ENCODE measurements at regions not wholly inside any gene's neighbourhood (a gene's known extent, or its start where the extent isn't known, plus 50 kb on each side); places are given as distances from the start of the nearest gene placed in this dataset.

- DNase-seq (ENCODE audit: low read depth in 2 of 2): no peak
Observed at GRCh38 chr12:97324471-97324870, 138.1 kb upstream of the RMST start.

GRCh38 chr12:97335115-97335514 is 127.5 kb upstream of the RMST start:
- no peak for DNase-seq (ENCODE audit: low read depth in 2 of 2)

DNA sequence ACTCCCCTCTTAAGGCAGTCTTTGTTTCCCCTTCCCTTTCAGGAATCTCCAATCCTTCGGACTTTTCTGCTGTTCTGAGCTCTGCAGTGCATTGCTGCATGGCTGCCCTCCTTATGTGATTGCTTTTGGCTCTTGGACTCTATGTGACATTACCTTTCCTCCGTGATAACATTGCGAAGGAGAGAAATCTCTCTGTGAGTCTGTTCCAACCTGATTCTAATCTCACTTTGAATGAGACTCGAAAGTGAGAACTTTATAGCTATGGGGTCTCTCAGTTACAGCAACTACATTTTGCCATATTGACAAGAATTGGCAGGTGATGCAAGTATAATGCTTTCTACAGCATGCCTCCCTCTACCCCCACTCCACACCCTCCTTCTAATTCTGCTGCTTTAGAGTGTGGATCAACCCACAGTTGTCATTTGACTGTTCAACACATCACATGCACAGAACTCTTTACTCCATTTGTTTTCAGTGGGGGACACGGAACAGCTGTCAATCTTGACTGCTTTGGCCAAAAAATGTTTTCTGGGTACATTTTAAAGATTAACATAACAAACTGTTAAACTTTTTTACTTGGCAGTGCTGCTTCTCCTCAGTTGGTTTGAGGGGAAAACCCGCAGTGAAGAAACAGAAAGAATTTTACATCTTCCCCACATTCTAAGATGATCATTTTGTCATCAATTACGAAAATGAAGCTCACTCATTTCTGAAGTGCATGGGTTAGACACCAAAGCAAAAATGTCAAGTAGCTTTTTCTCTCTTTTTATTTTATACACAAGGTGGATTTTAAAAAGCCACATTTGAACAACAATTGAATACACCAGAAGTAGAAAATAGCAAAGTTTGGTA is 125.5 kb upstream of the RMST start:
- DNase-seq (ENCODE audit: low read depth in 2 of 2): no peak

- DNase-seq (ENCODE audit: low read depth in 2 of 2): no peak
Observed at GRCh38 chr12:97342130-97342529, 120.5 kb upstream of the RMST start.

GRCh38 chr12:97347956-97348355 is 114.6 kb upstream of the RMST start:
- no peak for DNase-seq (ENCODE audit: low read depth in 2 of 2)

- DNase-seq (ENCODE audit: low read depth in 2 of 2): no peak
Observed at GRCh38 chr12:97358361-97358760, 104.2 kb upstream of the RMST start.

GRCh38 chr12:97359021-97359690 is 103.4 kb upstream of the RMST start:
- no peak for DNase-seq (ENCODE audit: low read depth in 2 of 2)

DNA sequence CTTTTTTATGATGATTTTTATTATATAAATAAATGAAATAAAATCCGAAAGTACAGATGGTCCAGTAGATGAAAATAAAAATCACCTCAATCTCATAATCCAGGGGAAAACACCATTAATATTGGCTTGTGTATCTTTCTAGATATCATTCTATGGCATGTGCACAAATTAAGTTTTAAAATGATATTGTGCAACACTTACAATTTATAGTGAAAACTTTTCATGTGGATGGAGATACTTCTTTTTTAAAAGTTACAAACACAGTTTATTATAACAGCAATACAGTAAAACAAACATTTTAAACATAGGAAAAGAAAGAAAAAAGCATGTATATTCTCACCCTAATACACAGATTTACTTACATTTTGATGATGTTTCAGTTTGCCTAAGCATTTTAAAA is 98.9 kb upstream of the RMST start:
- DNase-seq (ENCODE audit: low read depth in 2 of 2): no peak

DNA sequence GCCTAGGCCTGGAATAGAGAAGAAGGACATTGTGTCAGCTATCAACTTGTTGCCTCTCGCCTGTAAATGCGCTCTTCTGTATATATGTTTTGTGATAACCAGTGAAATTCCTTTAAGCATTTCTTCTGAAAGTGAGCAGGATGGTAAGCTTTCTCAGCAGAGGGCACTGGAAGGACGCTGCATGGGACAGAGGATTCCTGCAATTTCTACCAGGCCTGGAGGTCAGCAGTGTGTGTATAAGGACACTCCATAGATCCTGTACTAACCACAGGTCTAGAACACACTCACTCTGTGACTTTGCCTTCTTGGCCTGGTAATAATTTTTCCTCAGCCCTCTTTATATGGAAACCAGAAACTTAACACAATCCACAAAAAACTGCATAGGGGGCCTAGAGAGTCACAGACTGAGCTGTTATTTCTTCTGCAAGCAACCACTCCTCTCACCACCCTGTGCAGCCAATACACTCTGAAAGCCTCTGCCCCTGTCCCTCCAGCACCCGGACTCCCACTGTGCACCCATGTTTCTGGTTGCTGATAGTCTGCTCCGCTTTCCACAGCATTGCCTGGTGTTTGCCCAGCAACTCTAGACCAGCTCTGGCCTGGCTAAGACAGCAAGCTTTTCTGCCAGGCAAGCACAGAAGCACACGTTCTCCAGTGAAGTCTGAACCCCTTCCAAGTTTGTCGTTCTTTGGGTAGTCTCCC is 94.0 kb upstream of the RMST start:
- DNase-seq (ENCODE audit: low read depth in 2 of 2): no peak

DNA sequence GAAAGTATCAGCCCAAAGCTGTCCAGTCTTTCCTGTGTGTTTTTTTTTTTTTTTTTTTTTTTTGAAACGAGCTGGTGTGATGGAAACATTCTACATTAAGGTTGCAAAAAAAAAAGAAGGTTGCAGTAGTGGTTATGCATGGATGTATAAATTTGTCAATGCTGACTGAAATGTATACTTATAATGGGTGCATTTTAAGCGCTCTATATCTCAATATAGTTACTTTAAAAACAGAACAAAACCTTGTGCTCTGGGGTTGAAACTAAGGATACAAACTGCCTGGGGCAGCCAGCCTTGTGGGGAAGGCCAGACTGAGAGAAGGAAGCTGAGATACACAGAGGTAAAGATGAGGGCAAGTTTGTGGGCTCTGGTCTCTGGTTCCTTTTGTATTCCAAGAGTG is 87.3 kb upstream of the RMST start:
- no peak for DNase-seq (ENCODE audit: low read depth in 2 of 2)

- no peak for DNase-seq (ENCODE audit: low read depth in 2 of 2)
Observed at GRCh38 chr12:97380440-97380839, 82.2 kb upstream of the RMST start.

DNA sequence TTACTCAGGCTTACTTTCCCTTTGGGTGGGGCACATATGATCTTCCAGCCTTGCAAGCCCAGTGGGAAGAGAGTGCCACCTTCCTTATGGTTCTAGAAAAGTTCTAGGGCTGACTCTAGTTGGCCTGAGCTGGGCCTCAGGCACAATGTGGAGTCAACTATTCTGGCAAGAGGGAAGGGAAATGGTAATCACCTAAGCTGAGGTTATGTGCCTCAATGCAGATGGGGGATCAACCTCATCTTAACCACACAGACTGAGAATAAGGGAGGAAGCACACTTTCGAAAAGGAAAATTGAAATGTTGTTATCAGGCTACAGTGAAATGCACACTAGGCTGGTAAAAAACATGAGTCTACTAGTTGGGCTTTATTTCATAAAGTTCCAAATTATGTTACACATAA is 77.5 kb upstream of the RMST start:
- DNase-seq (ENCODE audit: low read depth in 2 of 2): no peak

DNA sequence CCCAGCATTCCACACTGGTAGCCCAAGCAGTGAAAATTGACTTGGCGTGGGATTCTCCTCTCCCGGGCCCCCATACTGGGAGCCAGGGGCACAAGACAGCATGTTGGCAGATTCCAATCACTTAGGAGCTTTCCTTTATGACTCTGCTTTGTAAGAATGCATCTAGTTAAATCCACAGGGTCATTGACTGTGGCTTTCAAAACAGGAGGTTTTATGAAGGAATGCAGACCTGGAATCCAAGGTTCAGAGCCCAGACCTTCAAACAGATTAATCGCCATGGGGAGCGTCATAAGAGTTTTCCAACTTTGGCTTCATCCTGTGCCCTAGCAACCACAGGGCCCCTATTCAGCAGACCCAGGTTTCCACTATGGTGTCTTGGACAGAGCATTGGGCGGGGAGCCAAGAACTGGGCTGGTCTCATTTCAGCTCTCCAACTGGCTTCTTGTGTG is 76.4 kb upstream of the RMST start:
- DNase-seq (ENCODE audit: low read depth in 2 of 2): no peak

DNA sequence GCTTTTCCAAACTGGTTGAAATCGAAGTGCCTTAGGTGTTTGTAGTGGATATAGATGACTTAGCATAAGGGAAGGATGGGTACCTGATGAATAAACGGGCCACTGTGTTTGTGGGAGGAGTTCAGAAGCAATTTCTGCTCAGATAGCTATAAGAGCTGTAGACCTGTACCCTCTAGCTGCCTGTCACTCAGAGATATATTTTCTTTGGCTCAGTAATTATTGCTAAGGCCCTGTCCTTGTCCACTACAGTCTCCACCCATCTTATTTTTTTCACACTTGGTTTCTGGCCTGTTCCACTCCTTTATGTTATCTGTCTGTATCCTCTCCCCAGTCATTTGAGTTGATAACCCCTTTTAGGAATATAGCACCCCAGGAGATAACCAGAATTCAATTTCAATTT is 74.8 kb upstream of the RMST start:
- no peak for DNase-seq (ENCODE audit: low read depth in 2 of 2)

DNA sequence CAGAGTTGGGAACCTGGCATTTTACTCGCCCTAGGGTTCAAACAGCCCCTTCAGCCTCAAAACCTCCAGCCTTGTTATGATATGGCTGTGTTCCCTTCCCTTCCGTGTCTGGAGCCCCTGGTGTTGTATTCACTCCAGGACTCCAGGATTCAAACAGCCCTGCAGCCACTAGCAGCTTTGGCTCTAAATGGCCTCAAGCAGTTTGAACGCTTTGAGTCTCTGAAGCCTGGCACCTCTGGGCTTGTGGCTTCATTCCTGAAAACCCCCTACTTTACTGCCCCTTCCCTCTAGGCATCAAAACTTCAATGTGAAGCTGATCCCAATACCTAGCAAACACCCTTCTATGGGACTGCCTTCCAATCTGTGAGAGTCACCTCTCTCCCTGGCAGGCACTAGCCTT is 67.9 kb upstream of the RMST start:
- DNase-seq (ENCODE audit: low read depth in 2 of 2): no peak

DNA sequence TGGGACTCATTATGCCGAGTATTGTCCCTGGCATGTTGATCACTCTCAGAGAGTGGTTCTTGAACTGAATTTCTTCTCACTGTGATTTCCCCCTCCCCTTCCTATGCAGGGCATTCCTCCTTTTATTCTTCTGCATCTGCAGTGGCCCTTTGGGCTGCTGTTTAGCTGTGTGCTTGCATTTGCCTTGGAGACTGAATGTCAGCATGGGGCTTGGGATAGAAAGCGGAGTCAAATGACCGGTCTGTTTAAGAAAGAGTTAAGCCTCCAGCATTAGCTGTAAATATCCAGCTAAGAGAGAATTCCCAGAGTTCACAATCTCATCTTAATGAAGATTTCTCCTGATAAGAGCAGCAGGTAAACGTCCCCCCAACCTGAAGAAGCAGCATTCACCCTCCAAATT is 65.6 kb upstream of the RMST start:
- DNase-seq (ENCODE audit: low read depth in 2 of 2): no peak

DNA sequence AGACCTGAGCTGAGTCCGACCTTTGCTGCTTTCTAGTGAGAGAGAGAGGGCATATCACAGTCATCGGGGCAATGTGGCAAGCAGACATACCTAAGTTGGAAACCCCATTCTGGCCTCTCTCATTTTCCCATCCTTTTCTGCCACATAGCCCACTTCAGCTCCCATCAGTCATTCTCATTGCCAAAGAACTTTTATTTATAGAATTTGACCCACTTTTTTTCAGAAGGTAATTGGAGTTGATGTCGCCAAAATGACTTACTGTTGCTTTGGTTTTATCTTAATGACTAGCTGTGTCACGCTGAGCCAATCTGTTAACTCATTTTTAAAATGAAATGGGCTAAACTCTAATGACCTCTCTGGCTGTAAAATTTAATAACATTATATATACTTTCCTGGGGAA is 63.9 kb upstream of the RMST start:
- DNase-seq (ENCODE audit: low read depth in 2 of 2): no peak

DNA sequence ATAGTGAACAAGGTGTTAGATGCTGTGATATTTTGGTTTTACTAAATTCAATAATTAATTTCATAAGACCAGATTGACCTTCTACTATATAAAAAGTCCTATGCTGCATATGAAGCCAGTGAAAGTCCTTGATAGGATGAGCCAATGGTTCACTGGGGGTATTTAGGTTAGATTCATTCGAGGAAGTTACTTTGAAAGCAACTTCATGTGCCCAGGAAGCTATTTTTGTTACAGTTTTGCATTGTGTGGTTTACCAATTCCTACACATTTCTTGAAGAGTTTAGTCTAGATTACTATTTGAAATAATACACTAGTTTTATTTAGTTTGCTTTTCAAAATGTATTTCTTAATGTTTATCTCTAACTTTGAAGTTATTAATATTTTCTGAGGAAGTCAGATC is 58.5 kb upstream of the RMST start:
- no peak for DNase-seq (ENCODE audit: low read depth in 2 of 2)

DNA sequence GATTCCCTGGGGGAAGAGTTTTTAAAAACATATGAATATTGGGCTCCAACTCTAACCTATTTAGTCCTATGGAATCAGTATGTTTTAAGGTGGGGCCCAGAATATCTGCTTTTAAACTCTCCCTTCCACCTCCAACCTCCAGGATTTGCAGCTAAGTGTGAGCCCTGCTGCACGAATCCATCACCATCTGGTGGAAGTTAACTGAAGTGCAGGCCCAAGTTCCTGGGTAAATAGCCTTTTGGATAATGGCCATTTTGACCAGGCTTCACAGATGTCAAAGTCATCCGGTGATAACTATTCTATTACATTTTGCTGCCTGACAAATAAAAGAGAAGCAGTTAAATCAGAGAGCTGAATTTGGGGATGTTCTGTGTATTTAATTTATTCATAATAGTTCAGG is 58.1 kb upstream of the RMST start:
- DNase-seq (ENCODE audit: low read depth in 2 of 2): no peak

- no peak for DNase-seq (ENCODE audit: low read depth in 2 of 2)
Observed at GRCh38 chr12:97408363-97408762, 54.2 kb upstream of the RMST start.

GRCh38 chr12:97411341-97411740 is 51.3 kb upstream of the RMST start:
- no peak for DNase-seq (ENCODE audit: low read depth in 2 of 2)
